Esophagus mucosa (tissue), 1 donor: ENCODE measurements at regions not wholly inside any gene's neighbourhood (a gene's known extent, or its start where the extent isn't known, plus 50 kb on each side); places are given as distances from the start of the nearest gene placed in this dataset.

Experiments
- ATAC-seq: fragments of 200-7000 bp; cut with Tn5 transposase; one replicate; pipeline ENCODE4 v1.9.1; 2020
- donor health status: DM: yes; HTN: yes; CAD: no.

GRCh38 chr1:168970926-168971659 lies 135.4 kb upstream of the ATP1B1 start:
- no peak for ATAC-seq

DNA sequence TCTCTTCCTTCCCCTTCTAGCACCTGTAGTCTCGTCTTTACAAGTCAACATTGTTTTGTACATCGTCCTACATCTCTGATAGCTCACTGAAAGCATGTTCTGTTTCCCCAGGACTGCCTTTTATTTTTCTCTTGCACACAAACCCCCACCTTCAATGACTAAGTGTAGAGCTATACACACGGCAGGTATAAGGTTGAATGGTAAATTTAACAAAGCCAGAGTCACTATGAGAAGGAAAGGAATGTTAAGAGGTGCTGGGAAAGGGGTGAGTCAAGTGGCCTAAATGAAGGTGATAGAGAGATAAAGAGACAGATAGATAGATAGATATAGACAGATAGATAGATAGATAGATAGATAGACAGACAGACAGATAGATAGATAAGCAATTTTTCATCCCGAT lies 134.3 kb upstream of the ATP1B1 start:
- no peak for ATAC-seq

GRCh38 chr1:168972887-168973286 lies 133.6 kb upstream of the ATP1B1 start:
- peak; percentile 42 for ATAC-seq

GRCh38 chr1:168974117-168974516 lies 132.4 kb upstream of the ATP1B1 start:
- ATAC-seq = peak; percentile 65

DNA sequence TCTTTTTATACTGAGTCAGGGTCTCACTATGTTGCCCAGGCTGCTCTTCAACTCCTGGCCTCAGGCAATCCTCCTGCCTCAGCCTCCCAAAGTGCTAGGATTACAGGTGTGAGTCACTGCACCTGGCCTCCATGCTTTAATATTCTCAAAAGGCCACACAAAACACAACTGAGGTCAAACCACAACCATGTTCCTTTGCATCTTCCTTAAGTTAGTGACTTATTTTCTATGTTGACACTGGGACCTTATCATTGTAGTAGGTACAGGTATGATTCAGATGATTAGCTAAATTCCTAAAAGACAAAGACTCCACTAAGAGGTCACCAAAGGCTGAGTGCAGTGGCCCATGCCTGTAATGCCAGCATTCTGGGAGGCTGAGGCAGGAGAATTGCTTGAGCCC lies 131.9 kb upstream of the ATP1B1 start:
- ATAC-seq = no peak

GRCh38 chr1:168976267-168976666 lies 130.2 kb upstream of the ATP1B1 start:
- no peak for ATAC-seq

GRCh38 chr1:168977618-168978017 lies 128.9 kb upstream of the ATP1B1 start:
- ATAC-seq = no peak

DNA sequence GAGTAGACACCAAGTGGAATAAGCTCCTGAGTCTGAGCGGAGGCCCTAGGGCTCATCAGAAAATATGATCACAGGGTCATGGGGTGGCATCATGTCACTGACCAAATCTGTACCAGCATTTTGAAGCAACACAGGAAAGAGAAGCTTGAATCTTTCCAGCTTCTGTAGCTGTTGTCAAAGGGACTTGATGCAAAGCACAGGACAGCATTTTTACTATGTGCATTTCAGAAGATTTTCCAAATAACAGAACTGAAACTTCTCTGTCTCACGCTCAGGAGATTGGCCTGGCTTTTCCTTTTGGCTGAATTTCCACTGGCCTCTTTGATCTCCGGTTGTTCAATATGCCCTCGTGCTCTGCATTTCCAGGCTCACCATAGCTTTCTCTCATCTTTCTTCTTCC lies 127.2 kb upstream of the ATP1B1 start:
- no peak for ATAC-seq

DNA sequence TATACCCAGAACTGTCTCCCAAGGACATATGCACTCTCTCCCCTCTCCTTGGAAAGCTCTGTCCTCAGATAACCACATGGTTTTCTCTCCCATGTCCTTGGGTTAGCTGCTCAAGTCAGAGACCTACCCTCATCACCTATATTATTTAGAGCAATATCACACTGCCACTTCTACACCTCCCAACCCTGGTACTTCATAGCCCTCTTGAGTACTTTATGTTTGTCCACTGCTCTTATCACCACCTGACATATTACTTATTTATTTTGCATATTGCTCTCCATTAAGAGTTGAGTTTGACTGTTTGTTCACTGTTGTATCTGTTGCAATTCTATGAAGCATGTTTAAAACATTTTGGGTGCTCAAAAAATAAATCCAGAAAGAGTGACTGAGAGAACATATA lies 126.3 kb upstream of the ATP1B1 start:
- ATAC-seq = no peak

DNA sequence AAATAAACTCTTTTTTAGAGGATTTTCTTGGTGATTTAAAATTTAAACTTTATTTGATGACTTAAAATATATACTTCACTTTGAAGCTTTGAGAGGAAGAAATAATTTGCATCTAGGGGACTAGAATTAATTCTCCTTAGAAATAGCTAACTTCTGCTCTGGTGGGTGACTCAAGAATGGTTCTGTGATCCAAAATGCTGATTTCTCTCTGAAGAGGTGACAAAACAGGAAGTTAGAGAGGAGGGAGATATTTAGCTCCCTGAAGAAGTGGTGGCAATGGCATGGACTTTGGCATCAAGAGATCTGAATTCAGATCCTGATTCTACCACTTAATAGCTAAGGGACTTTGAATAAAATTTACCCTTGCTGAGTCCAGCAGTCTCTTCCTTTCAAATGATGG lies 125.8 kb upstream of the ATP1B1 start:
- ATAC-seq = no peak

DNA sequence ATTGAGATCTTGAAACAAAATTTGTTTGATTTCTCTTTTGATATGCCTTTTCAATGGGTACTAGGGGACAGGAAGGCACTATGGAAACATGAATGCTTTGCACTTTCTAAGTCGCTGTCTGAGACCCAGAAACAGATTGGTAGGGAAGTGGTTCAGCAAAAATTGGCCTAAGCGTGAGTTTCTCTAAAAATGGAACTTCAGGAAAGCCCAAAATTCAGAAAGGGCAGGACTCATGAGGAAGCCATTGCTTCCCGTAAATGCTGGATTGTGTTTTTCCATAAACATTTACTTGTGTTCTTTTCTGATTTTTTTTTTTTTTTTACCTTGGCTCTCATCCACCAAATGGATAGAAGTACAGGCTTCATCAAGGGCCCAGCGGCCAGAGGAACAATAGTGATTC lies 123.7 kb upstream of the ATP1B1 start:
- ATAC-seq = no peak

- no peak for ATAC-seq
Measured at GRCh38 chr1:168987330-168987729, 119.2 kb upstream of the ATP1B1 start.

GRCh38 chr1:168987923-168988322 lies 118.6 kb upstream of the ATP1B1 start:
- no peak for ATAC-seq

DNA sequence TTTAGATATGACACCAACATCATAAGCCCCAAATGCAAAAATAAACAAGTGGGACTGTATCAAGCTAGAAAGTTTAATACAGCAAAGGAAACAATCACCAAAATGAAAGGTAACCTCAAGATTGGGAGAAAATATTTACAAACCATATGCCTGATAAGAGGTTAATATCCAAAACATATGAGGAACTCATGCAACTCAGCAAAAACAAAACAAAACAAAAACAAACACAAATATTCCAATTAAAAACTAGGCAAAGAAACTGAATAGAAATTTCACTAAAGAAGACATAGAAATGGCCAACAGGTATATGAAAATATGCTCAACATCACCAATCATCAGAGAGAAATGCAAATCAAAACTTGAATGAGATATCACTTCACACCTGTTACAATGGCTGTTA lies 116.5 kb upstream of the ATP1B1 start:
- no peak for ATAC-seq

DNA sequence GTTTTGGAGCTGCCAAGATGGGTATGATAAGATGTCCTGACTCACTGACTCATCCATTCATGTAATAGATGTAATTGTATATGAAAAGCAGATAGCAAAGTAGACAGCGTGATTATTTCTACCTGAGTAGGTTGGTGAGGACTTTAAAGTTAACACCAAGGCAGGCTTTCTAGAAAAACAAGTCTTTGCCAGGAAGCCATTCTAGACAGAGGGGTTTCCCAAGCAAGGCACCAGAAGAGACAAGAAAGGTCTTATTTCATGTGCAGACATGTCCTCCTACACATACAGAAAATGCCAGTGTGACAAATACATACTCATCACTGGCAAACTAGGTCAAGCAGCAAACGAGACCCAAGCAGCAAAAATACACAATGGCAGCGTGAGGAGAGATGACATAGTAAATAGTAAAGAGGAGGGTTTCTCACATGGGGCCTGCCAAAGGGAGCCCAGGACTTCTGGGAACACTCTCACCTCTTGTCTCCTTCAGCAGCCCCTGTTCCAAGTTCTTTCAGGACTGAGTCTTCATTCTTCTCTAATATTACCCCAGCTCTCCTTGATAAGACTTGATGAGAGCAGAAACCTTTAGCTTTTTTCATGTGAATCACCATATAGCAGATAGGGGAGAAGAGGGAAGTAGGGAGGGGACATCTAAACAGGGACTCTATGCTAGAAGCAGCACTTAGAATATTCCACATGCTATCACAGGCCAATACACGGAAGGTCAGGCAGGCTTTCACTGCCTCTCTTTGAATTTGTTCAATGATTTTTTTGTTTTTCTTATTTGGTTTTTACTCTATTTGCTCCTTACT lies 114.6 kb upstream of the ATP1B1 start:
- ATAC-seq = peak; percentile 96

- no peak for ATAC-seq
Measured at GRCh38 chr1:169001353-169001752, 105.1 kb upstream of the ATP1B1 start.

DNA sequence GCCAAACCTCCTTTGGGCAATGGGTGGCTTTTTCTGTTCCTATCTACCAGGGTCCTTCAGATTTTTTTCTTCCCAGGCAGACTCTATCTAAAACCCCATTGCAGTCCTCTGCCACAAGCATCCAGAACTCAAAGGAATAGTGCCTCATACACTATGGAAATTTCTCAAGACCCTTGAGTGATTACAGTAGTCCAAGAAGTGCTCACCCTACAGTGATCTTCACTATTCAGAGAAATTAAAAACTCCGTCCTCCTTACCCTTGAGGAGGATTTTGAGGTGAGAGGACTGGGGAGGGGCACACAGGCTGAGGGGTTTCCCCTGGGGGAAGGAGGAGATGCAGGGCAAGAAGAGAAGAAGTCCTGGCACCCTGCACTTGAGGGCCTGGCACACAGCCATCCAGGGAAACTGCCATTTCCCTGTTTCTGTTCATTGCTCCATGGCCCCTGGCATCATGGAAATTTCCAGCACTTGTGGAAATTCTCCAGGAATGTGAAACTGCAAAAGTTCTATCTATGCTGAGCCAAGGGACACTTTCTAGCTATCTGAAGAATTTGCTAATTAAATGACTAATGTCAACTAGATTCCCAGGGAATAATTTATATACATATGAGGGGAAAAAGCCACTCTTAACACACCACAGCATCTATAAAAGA lies 102.5 kb upstream of the ATP1B1 start:
- no peak for ATAC-seq

GRCh38 chr1:169005776-169006175 lies 100.7 kb upstream of the ATP1B1 start:
- no peak for ATAC-seq

DNA sequence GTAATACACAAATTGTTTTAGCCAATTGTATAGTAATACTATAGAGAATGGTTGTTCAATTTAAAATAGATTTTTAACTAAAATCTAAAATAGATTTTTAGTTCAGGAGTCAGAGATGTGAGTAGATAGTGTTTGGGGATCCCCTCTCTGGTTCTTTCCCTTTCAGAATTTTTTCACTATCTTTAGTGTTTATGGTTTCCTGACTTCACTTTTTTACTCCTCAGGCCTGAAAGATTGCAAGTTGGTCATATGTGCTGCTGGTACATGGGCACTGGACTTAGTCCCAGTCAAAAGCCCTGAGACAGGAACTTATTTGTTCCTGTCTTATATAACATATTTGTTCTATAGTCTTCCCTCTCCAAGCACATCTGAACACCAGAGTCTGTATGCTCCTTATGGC lies 96.8 kb upstream of the ATP1B1 start:
- no peak for ATAC-seq

GRCh38 chr1:169012416-169012815 lies 94.1 kb upstream of the ATP1B1 start:
- no peak for ATAC-seq

- ATAC-seq = no peak
Measured at GRCh38 chr1:169013821-169014220, 92.7 kb upstream of the ATP1B1 start.

DNA sequence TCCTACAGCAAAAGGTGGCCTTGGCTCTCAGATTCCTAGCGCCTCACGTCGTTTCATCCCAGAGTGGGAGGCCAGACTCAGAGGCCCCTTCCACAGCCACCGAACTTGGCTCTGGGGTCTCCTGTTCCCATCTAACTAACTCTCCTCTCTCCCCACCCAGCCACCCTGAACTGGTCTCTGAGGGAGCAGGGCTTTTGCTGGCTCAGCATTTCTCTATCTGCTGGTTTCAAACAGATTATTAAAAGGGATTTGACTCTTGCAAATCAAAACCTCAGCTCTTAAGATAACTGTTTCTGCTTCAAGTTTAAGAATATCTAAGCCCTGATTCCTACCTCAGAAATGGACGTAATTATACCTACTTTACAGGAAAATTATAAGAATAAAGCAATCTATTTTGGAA lies 91.0 kb upstream of the ATP1B1 start:
- no peak for ATAC-seq

DNA sequence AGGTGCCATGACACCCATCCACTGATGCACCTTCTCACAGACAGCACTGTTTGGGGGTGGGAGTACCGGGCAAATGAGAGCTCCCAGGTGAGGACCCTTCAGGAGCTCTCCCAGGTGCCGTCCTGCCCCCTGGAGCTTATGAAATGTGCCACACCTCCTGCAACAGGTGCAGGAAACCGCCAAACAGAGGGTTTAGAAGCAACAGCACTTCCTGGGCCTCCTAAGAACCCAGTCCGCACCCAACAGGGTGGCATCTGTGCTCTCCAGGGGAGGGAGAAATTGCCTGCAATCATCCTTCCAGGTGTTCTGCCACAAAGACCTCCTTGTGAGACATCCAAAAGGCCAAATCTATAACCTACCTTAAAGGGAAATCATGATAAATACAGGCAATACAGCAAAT lies 87.7 kb upstream of the ATP1B1 start:
- no peak for ATAC-seq
